PC-9 (cell line): ENCODE measurements at regions not wholly inside any gene's neighbourhood (a gene's known extent, or its start where the extent isn't known, plus 50 kb on each side); places are given as distances from the start of the nearest gene placed in this dataset.

Experiments used
- BruUV-seq: library from RNA; stranded (reverse); fragments of 400-500 nt; replicated peaks from 2 replicates; lab custom pipeline; 2021; lab: Mats Ljungman, UMichigan
- CTCF ChIA-PET: fragments of 300-600 bp; sonication (Branson Sonifier 250); formaldehyde crosslinking; loops from one replicate; lab custom pipeline; 2022; ENCODE audit warnings: antibody characterized with exemption; lab: Charles Lee
- POLR2A ChIA-PET: fragments of 300-600 bp; sonication (Branson Sonifier 250); formaldehyde crosslinking; loops from one replicate; lab custom pipeline; 2022; ENCODE audit warnings: antibody characterized with exemption; ENCODE audit not compliant: unreplicated experiment; lab: Charles Lee
- DNase-seq, 2 experiments: peaks; one replicate each; pipeline versions ENCODE4 v3.0.0 to v3.0.0-alpha.2; 2015 to 2022; ENCODE audit warnings: mixed read lengths in 1 of 2
- H2AFZ ChIP-seq: fragments of 200-600 bp; sonication (generic); 2 replicates; pipeline ENCODE4 v1.8.1; 2017; ENCODE audit warnings: antibody characterized with exemption
- H3F3A ChIP-seq: fragments of 200-600 bp; sonication (generic); 2 replicates; pipeline ENCODE4 v1.8.1; 2017; ENCODE audit warnings: antibody characterized with exemption, mild to moderate bottlenecking, low read depth; ENCODE audit not compliant: insufficient read depth
- H3K27ac ChIP-seq: fragments of 200-600 bp; sonication (generic); 2 replicates; pipeline ENCODE4 v1.6.1; 2016; ENCODE audit warnings: mixed run types
- H3K27me3 ChIP-seq: fragments of 200-600 bp; sonication (generic); 2 replicates; pipeline ENCODE4 v1.6.1; 2016; ENCODE audit warnings: low read depth, mixed run types; ENCODE audit not compliant: insufficient read depth
- H3K36me3 ChIP-seq: fragments of 200-600 bp; sonication (generic); 2 replicates; pipeline ENCODE4 v1.6.1; 2016; ENCODE audit warnings: low read depth, mixed run types
- H3K4me1 ChIP-seq: fragments of 200-600 bp; sonication (generic); replicated peaks from 2 replicates; pipeline ENCODE4 v1.6.1; 2016; ENCODE audit warnings: mixed run types; ENCODE audit not compliant: insufficient read depth
- H3K4me2 ChIP-seq: fragments of 200-600 bp; sonication (generic); 2 replicates; pipeline ENCODE4 v1.6.1; 2017; ENCODE audit warnings: mixed run types
- H3K4me3 ChIP-seq: fragments of 200-600 bp; sonication (generic); 2 replicates; pipeline ENCODE4 v1.6.1; 2016; ENCODE audit warnings: mixed run types
- H3K79me2 ChIP-seq: fragments of 200-600 bp; sonication (generic); 2 replicates; pipeline ENCODE4 v1.6.1; 2017; ENCODE audit warnings: low read depth, mixed run types
- H3K9me2 ChIP-seq: fragments of 200-600 bp; sonication (generic); 2 replicates; pipeline ENCODE4 v1.8.1; 2017; ENCODE audit warnings: mild to moderate bottlenecking; ENCODE audit not compliant: insufficient read depth
- H3K9me3 ChIP-seq: fragments of 200-600 bp; sonication (generic); 2 replicates; pipeline ENCODE4 v1.8.1; 2016; ENCODE audit warnings: low read depth; ENCODE audit not compliant: insufficient read depth
- H4K20me1 ChIP-seq: fragments of 200-600 bp; sonication (generic); 2 replicates; pipeline ENCODE4 v1.8.1; 2017; ENCODE audit not compliant: insufficient read depth
- CTCF ChIP-seq: fragments of 200-600 bp; sonication (generic); conservative IDR thresholded peaks from 2 replicates; pipeline ENCODE4 v1.6.1; 2017; ENCODE audit warnings: mixed run types, antibody characterized with exemption, mild to moderate bottlenecking, moderate library complexity
- EZH2 ChIP-seq: fragments of 200-600 bp; sonication (generic); IDR thresholded peaks from 2 replicates; pipeline ENCODE4 v1.8.0; 2017; ENCODE audit warnings: antibody characterized with exemption, low read depth
- intact Hi-C: fragments of 100-400 bp; cut with micrococcal nuclease; formaldehyde crosslinking; loops from one replicate; pipeline ENCODE4 v1.10.0; 2022; ENCODE audit not compliant: unreplicated experiment

DNA sequence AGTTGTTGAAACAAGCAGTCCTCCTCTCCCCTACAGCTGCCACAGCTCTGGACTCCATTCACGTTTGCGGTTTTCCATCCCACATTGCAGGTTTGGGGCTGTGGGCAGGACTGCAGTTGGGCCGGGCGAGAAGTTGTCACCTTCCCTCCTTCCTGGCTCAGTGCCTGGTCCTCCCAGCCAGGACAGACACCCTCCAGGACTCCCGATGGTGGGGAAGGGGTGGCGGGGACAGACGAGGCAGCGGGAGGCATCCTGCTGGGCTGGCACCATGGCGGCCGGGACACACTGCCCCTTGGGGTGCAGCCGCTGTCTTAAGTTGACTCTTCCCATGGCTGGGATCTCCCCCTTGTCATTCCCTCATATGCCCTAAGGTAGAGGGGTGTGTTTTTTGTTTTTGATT, 615.2 kb downstream of the BRD1 start:
- Histone ChIP-seq H3K9me3 (no peaks in the 10 kb centered on the region), H3K27ac (no peak overlapping the region), H3K4me1 (no peaks in the 10 kb centered on the region), H4K20me1 (peaks cover 3% of the 10 kb centered on the region; the same call in 1 of the 2 replicates), H3K4me2 (no peak overlapping the region), H3K27me3 (peaks cover 93% of the 10 kb centered on the region), H2AFZ (no peak overlapping the region), H3K9me2 (no peaks in the 10 kb centered on the region), H3F3A (no peaks in the 10 kb centered on the region), H3K36me3 (no peaks in the 10 kb centered on the region), H3K79me2 (no peaks in the 10 kb centered on the region), H3K4me3 (no peak overlapping the region)
- TF ChIP-seq EZH2: no peak
- no peak for TF ChIP-seq CTCF
- BruUV-seq: no TSS peak
- ChIA-PET POLR2A (no interaction called here), CTCF (no interaction called here)
- intact Hi-C loops: no loop called here
- DNase-seq: no peak

- no peak for DNase-seq
- no peaks in the 10 kb centered on the region for H3K79me2 ChIP-seq
- H3K9me3 ChIP-seq: no peaks in the 10 kb centered on the region
- H2AFZ ChIP-seq: no peak overlapping the region
- H3K27ac ChIP-seq: no peak overlapping the region
- H3K4me1 ChIP-seq: no peaks in the 10 kb centered on the region
- TF ChIP-seq CTCF: no peak
- no peak for TF ChIP-seq EZH2
- H3F3A ChIP-seq: no peaks in the 10 kb centered on the region
- H3K36me3 ChIP-seq: no peaks in the 10 kb centered on the region
- no peak overlapping the region for H3K4me2 ChIP-seq
- peaks cover 93% of the 10 kb centered on the region for H3K27me3 ChIP-seq
- ChIA-PET POLR2A (no interaction called here), CTCF (no interaction called here)
- H3K9me2 ChIP-seq: no peaks in the 10 kb centered on the region
- peaks cover 3% of the 10 kb centered on the region; the same call in 1 of the 2 replicates for H4K20me1 ChIP-seq
- intact Hi-C loops: no loop called here
- BruUV-seq: no TSS peak
- no peak overlapping the region for H3K4me3 ChIP-seq
Measured at GRCh38 chr22:49212002-49212401, 615.7 kb downstream of the BRD1 start.

- intact Hi-C loops: no loop called here
- BruUV-seq: no TSS peak
Measured at GRCh38 chr22:49211176-49211575, 616.5 kb downstream of the BRD1 start.

More at GRCh38 chr22:49211176-49211575, 616.5 kb downstream of the BRD1 start:
- no peak overlapping the region for H3K4me2 ChIP-seq
- H3K4me3 ChIP-seq: no peak overlapping the region
- no peaks in the 10 kb centered on the region for H3K9me2 ChIP-seq
- DNase-seq: no peak
- H3K9me3 ChIP-seq: no peaks in the 10 kb centered on the region
- no peaks in the 10 kb centered on the region for H3K79me2 ChIP-seq
- H2AFZ ChIP-seq: no peak overlapping the region
- H3K36me3 ChIP-seq: no peaks in the 10 kb centered on the region
- H4K20me1 ChIP-seq: peaks cover 3% of the 10 kb centered on the region; the same call in 1 of the 2 replicates
- H3K4me1 ChIP-seq: no peaks in the 10 kb centered on the region
- TF ChIP-seq CTCF (no peak), EZH2 (no peak)
- H3K27me3 ChIP-seq: peaks cover 95% of the 10 kb centered on the region
- ChIA-PET POLR2A (no interaction called here), CTCF (no interaction called here)
- H3F3A ChIP-seq: no peaks in the 10 kb centered on the region
- H3K27ac ChIP-seq: no peak overlapping the region
